GM13976 (cell line): ENCODE measurements at regions not wholly inside any gene's neighbourhood (a gene's known extent, or its start where the extent isn't known, plus 50 kb on each side); places are given as distances from the start of the nearest gene placed in this dataset.

Experiments used
- DNase-seq: peaks from one replicate; pipeline ENCODE4 v3.0.0; 2012; ENCODE audit warnings: low spot score
- CTCF ChIP-seq: IDR thresholded peaks from 2 replicates; pipeline ENCODE4 v1.5.1; 2012; ENCODE audit warnings: borderline replicate concordance, mild to moderate bottlenecking; ENCODE audit not compliant: insufficient read depth; ENCODE audit errors: extremely low read depth, missing control alignments, control extremely low read depth
- in situ Hi-C: fragments of 300-500 bp; cut with MboI; formaldehyde crosslinking; loops from one replicate; pipeline ENCODE4 v1.12.0; 2022; ENCODE audit warnings: low sequenced_read_pairs, mixed read lengths, inconsistent platforms; ENCODE audit not compliant: unreplicated experiment

- DNase-seq = no peak
- in situ Hi-C loops = no loop called here
- TF ChIP-seq CTCF = no peak
Measured at GRCh38 chr4:59195839-59196238, 2004.3 kb upstream of the ADGRL3 start.

GRCh38 chr4:59200992-59201391 is 1999.1 kb upstream of the ADGRL3 start:
- TF ChIP-seq CTCF = no peak
- in situ Hi-C loops = no loop called here
- DNase-seq = no peak

- in situ Hi-C loops = no loop called here
- TF ChIP-seq CTCF = no peak
- no peak for DNase-seq
Measured at GRCh38 chr4:59217910-59218631, 1982.1 kb upstream of the ADGRL3 start.

GRCh38 chr4:59222221-59222620 is 1977.9 kb upstream of the ADGRL3 start:
- in situ Hi-C loops = no loop called here
- TF ChIP-seq CTCF = no peak
- DNase-seq = no peak

GRCh38 chr4:59223292-59223941 is 1976.7 kb upstream of the ADGRL3 start:
- TF ChIP-seq CTCF = no peak
- in situ Hi-C loops = no loop called here
- DNase-seq = no peak

- no peak for TF ChIP-seq CTCF
- DNase-seq = no peak
- in situ Hi-C loops = no loop called here
Measured at GRCh38 chr4:59238212-59238611, 1961.9 kb upstream of the ADGRL3 start.

GRCh38 chr4:59240011-59240410 is 1960.1 kb upstream of the ADGRL3 start:
- in situ Hi-C loops = no loop called here
- DNase-seq = no peak
- TF ChIP-seq CTCF = no peak
